CD4-positive, alpha-beta T cell (primary cell): ENCODE measurements at regions not wholly inside any gene's neighbourhood (a gene's known extent, or its start where the extent isn't known, plus 50 kb on each side); places are given as distances from the start of the nearest gene placed in this dataset.

ENCODE experiments used
- ATAC-seq: fragments of 200-7000 bp; cut with Tn5 transposase; one replicate; pipeline ENCODE4 v1.10.0; 2022; ENCODE audit warnings: mild to moderate bottlenecking; ENCODE audit not compliant: poor library complexity
- CTCF ChIA-PET: fragments of 350-600 bp; sonication (Branson Sonifier 250); formaldehyde crosslinking; loops from one replicate; lab custom pipeline; 2021; ENCODE audit warnings: antibody characterized with exemption, inconsistent platforms; lab: Charles Lee
- POLR2A ChIA-PET: fragments of 350-600 bp; sonication (Branson Sonifier 250); formaldehyde crosslinking; loops from one replicate; lab custom pipeline; 2021; ENCODE audit warnings: antibody characterized with exemption, inconsistent platforms; lab: Charles Lee
- DNase-seq, 14 experiments: peaks; one replicate each; pipeline ENCODE4 v3.0.0-alpha.2; 2013 to 2020; ENCODE audit warnings: mixed read lengths in 2 of 14
- H3K27ac ChIP-seq, 2 donors: one replicate each; pipeline versions ENCODE4 v1.5.1 to v1.7.0; 2013; ENCODE audit warnings: low read length in 2 of 2, low read depth in 1 of 2, mild to moderate bottlenecking in 1 of 2
- H3K27me3 ChIP-seq, 2 experiments: 1 replicate in 1 of 2; 2 replicates in 1 of 2; pipeline versions ENCODE4 v1.6.1 to v1.7.0; 2013; ENCODE audit warnings: low read length in 2 of 2, control low read depth in 1 of 2, mild to moderate bottlenecking in 1 of 2, moderate library complexity in 1 of 2; ENCODE audit not compliant: insufficient read depth in 2 of 2, control insufficient read depth in 1 of 2
- H3K36me3 ChIP-seq: one replicate; pipeline ENCODE4 v1.6.1; 2013; ENCODE audit warnings: low read length, control low read depth; ENCODE audit not compliant: insufficient read depth
- H3K4me1 ChIP-seq: one replicate; pipeline ENCODE4 v1.6.1; 2013; ENCODE audit warnings: low read length, control low read depth; ENCODE audit not compliant: insufficient read depth
- H3K4me3 ChIP-seq: one replicate; pipeline ENCODE4 v1.5.1; 2013; ENCODE audit warnings: mild to moderate bottlenecking, low read length, moderate library complexity
- H3K9me3 ChIP-seq, 2 experiments: 1 replicate in 1 of 2; 2 replicates in 1 of 2; pipeline versions ENCODE4 v1.6.1 to v1.7.0; 2013; ENCODE audit warnings: low read length in 2 of 2, mild to moderate bottlenecking in 2 of 2, control low read depth in 1 of 2, moderate library complexity in 1 of 2; ENCODE audit not compliant: control insufficient read depth in 1 of 2, insufficient read depth in 1 of 2
- H3K27ac Mint-ChIP-seq: one replicate; pipeline ENCODE4 v1.8.0; 2020; ENCODE audit warnings: mixed read lengths
- H3K27me3 Mint-ChIP-seq: one replicate; pipeline ENCODE4 v1.8.0; 2021; ENCODE audit warnings: mixed read lengths
- H3K36me3 Mint-ChIP-seq: one replicate; pipeline ENCODE4 v1.8.0; 2021; ENCODE audit warnings: low read depth, mixed read lengths
- H3K4me1 Mint-ChIP-seq: one replicate; pipeline ENCODE4 v1.8.0; 2021; ENCODE audit warnings: low read depth, mixed read lengths
- H3K4me3 Mint-ChIP-seq: one replicate; pipeline ENCODE4 v1.8.0; 2020; ENCODE audit warnings: mild to moderate bottlenecking, mixed read lengths
- H3K9me3 Mint-ChIP-seq: one replicate; pipeline ENCODE4 v1.8.0; 2020; ENCODE audit warnings: mixed read lengths
- CTCF ChIP-seq: fragments of 200-600 bp; IDR thresholded peaks from one replicate; pipeline ENCODE4 v1.8.0; 2022; ENCODE audit warnings: antibody characterized with exemption, mild to moderate bottlenecking
- intact Hi-C, 2 experiments: fragments of 100-400 bp; cut with DNase I in 1 of 2; cut with micrococcal nuclease in 1 of 2; formaldehyde crosslinking; loops; one replicate each; pipeline versions ENCODE4 v1.15.1 to v1.9.0; 2023 to 2025; cut with DNase I, micrococcal nuclease

GRCh38 chr3:167882057-167882667, 146.6 kb downstream of the SERPINI1 start:
- TF ChIP-seq CTCF = peak; percentile 73
- ChIA-PET CTCF (interaction anchor here (0.8 to 2.3 kb wide), 3 partner anchors 8 to 502 kb away, joined by 3 to 10 read pairs (median 3); partner anchors contain the start of gene ZBBX), POLR2A (interaction anchor here (0.9 kb wide), 1 partner anchor 502 kb away, joined by 3 read pairs; the partner anchor contains the start of gene ZBBX)
- Mint-ChIP-seq H3K4me1 (peaks cover 10% of the 10 kb centered on the region), H3K36me3 (no peaks in the 10 kb centered on the region), H3K27me3 (peaks cover 10% of the 10 kb centered on the region), H3K4me3 (no peak overlapping the region), H3K9me3 (no peaks in the 10 kb centered on the region), H3K27ac (no peak overlapping the region)
- Histone ChIP-seq H3K9me3 (no peaks in the 10 kb centered on the region), H3K4me1 (no peaks in the 10 kb centered on the region), H3K27ac (no peak overlapping the region), H3K27me3 (no peaks in the 10 kb centered on the region), H3K4me3 (no peak overlapping the region), H3K36me3 (no peaks in the 10 kb centered on the region)
- ATAC-seq = peak; percentile 55
- peak in 3 of 14 experiments; percentile 52 to 56 (median 55) for DNase-seq
- intact Hi-C loops = loop anchor here (1.0 to 5.0 kb wide), 2 partner anchors 500 to 502 kb away; partner anchors contain the start of gene ZBBX (in 2 of the 2)

- ATAC-seq = no peak
- Histone ChIP-seq H3K27ac (no peak overlapping the region), H3K4me3 (no peak overlapping the region), H3K9me3 (no peaks in the 10 kb centered on the region), H3K27me3 (no peaks in the 10 kb centered on the region), H3K4me1 (no peaks in the 10 kb centered on the region), H3K36me3 (no peaks in the 10 kb centered on the region)
- no peak for DNase-seq
- intact Hi-C loops = loop anchor here in 1 of 2 experiments (5.0 kb wide), 1 partner anchor 498 kb away; the partner anchor contains the start of gene ZBBX
- peaks cover 16% of the 10 kb centered on the region for H3K27me3 Mint-ChIP-seq
- H3K27ac Mint-ChIP-seq = no peak overlapping the region
- H3K36me3 Mint-ChIP-seq = no peaks in the 10 kb centered on the region
- no peak overlapping the region for H3K4me3 Mint-ChIP-seq
- H3K9me3 Mint-ChIP-seq = no peaks in the 10 kb centered on the region
- ChIA-PET CTCF (no interaction called here), POLR2A (no interaction called here)
- no peak for TF ChIP-seq CTCF
- H3K4me1 Mint-ChIP-seq = peaks cover 10% of the 10 kb centered on the region
These were observed 144.7 kb downstream of the SERPINI1 start for GRCh38 chr3:167880183-167880582.

- Histone ChIP-seq H3K4me1 (no peaks in the 10 kb centered on the region), H3K27me3 (no peaks in the 10 kb centered on the region), H3K36me3 (no peaks in the 10 kb centered on the region), H3K9me3 (no peaks in the 10 kb centered on the region), H3K27ac (no peak overlapping the region), H3K4me3 (no peak overlapping the region)
- Mint-ChIP-seq H3K4me3 (no peak overlapping the region), H3K27ac (no peak overlapping the region), H3K4me1 (peaks cover 4% of the 10 kb centered on the region), H3K9me3 (no peaks in the 10 kb centered on the region), H3K36me3 (no peaks in the 10 kb centered on the region), H3K27me3 (peaks cover 10% of the 10 kb centered on the region)
- CTCF ChIA-PET = interaction anchor here (1.3 kb wide), 1 partner anchor 15 kb away, joined by 3 read pairs; no protein-coding TSS in a partner anchor
- intact Hi-C loops = no loop called here
- DNase-seq (no peak), ATAC-seq (no peak)
- POLR2A ChIA-PET = no interaction called here
- no peak for TF ChIP-seq CTCF
These were observed 141.2 kb downstream of the SERPINI1 start for GRCh38 chr3:167876620-167877281.
